ENCODE measurements at regions not wholly inside any gene's neighbourhood (a gene's known extent, or its start where the extent isn't known, plus 50 kb on each side); places are given as distances from the start of the nearest gene placed in this dataset.
"Not testable (repeated sequence)": the region's sequence is repeated elsewhere in the genome, so short reads cannot be mapped to it uniquely, and the experiment has no call there.

DNA sequence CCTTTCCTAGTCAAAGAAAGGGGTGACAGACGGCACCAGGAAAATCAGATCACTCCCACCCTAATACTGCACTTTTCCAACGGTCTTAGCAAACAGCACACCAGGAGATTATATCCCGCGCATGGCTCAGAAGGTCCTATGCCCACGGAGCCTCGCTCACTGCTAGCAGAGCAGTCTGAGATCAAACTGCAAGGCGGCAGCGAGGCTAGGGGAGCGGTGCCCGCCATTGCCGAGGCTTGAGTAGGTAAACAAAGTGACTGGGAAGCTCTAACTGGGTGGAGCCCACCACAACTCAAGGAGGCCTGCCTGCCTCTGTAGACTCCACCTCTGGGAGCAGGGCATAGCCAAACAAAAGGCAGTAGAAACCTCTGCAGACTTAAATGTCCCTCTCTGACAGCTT is 233.9 kb downstream of the DPY19L2 start:
- H3K27me3 Mint-ChIP-seq; H3K36me3 Mint-ChIP-seq; H3K27ac Mint-ChIP-seq; CTCF ChIA-PET; H3K4me3 Mint-ChIP-seq; H3K9me3 Mint-ChIP-seq (ENCODE audit: low read depth); DNase-seq; H3K4me1 Mint-ChIP-seq; ATAC-seq: not testable (repeated sequence)

DNA sequence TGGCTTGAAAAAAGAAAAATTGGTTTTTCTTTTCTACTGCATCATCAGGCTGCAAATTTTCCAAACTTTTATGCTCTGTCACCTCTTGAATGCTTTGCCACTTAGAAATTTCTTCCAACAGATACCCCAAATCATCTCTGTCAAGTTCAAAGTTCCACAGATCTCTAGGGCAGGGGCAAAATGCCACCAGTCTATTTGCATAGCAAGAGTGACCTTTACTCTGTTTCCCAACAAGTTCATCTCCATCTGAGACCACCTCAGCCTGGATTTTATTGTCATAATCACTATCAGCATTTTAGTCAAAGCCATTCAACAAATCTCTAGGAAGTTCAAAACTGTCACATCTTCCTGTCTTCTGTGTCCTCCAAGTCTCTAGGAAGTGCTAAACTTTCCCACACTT is 240.3 kb downstream of the DPY19L2 start:
- H3K9me3 Mint-ChIP-seq (ENCODE audit: low read depth); H3K36me3 Mint-ChIP-seq; H3K27ac Mint-ChIP-seq; H3K4me1 Mint-ChIP-seq; H3K4me3 Mint-ChIP-seq; DNase-seq; ATAC-seq; CTCF ChIA-PET; H3K27me3 Mint-ChIP-seq: not testable (repeated sequence)

DNA sequence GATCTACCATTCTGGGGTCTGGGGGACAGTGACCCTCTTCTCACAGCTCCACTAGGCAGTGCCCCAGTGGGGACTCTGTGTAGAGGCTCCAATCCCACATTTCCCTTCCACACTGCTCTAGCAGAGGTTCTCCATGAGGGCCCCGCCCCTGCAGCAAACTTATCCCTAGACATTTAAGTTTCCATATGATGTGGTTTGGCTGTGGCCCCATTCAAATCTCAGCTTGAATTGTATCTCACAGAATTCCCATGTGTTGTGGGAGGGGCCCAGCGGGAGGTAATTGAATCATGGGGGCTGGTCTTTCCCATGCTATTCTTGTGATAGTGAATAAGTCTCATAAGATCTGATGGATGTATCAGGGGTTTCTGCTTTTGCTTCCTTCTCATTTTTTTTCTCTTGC is 241.3 kb downstream of the DPY19L2 start:
- CTCF ChIA-PET; H3K27ac Mint-ChIP-seq; H3K27me3 Mint-ChIP-seq; ATAC-seq; H3K4me1 Mint-ChIP-seq; H3K9me3 Mint-ChIP-seq (ENCODE audit: low read depth); H3K4me3 Mint-ChIP-seq; H3K36me3 Mint-ChIP-seq; DNase-seq: not testable (repeated sequence)

DNA sequence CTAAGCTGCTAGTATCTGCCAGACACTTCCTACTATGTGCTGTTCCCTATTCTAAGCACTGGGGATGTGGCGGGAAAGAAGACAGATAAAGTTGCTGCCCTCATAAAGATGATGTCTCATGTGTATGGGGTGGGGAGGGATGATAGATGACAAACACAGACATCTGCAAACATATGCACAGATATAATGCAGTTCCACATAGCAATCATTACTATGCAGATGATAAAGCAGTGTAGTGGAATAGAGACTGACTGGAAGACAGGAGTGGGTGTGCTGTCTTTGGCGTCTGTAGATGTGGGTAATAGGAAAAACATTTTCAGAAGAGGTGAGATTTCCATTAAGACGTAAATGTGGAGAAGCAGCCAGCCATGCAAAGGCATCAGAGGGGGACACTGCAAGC is 243.6 kb downstream of the DPY19L2 start:
- no peak for DNase-seq
- CTCF ChIA-PET: no interaction called here
- Mint-ChIP-seq H3K27ac (no peak overlapping the region), H3K9me3 (ENCODE audit: low read depth) (no peaks in the 10 kb centered on the region), H3K36me3 (no peaks in the 10 kb centered on the region), H3K4me3 (no peak overlapping the region), H3K27me3 (peaks cover 11% of the 10 kb centered on the region), H3K4me1 (no peaks in the 10 kb centered on the region)
- no peak for ATAC-seq

DNA sequence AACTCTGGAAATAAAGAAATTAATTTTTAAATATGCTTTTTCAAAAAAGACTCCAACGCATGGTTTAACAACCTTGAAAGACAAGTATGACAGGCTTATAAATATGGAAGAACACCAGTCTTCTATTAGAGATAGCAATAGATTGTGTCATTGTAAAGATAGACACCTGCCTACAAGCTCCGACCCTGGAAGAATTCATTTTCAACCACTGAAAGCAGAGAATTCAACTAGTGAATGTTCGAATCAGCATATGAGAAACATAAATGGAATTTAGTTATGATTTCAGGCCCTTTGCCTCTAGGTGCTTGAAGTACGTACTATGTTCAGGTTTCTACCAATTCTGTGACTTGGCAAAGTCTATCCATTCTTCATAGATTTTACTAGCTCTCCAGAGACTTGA is 244.5 kb downstream of the DPY19L2 start:
- no peaks in the 10 kb centered on the region for H3K9me3 Mint-ChIP-seq (ENCODE audit: low read depth)
- DNase-seq (no peak), ATAC-seq (no peak)
- no peak overlapping the region for H3K27ac Mint-ChIP-seq
- CTCF ChIA-PET: no interaction called here
- no peaks in the 10 kb centered on the region for H3K36me3 Mint-ChIP-seq
- no peak overlapping the region for H3K4me3 Mint-ChIP-seq
- H3K27me3 Mint-ChIP-seq: peaks cover 11% of the 10 kb centered on the region
- H3K4me1 Mint-ChIP-seq: no peaks in the 10 kb centered on the region

DNA sequence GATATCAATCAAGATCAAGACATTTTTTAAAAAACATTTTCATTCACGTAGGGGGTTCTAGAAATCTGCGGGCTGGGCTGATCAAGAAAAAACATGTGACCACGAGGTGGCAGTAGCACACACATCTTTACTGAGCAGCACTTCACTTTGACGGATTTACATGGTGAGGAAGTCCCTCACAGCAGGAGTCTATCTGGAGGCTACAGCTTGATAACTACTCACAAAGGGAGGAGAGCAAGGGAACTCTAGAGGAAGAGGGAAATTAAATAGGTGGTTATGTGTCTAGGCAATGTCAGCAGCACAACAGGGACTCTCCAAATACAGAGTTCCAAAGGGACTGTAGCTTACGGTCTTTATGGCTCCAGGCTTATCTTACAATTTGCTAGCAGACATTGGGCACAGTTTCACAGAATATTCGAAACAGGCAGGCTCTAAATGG is 248.1 kb downstream of the DPY19L2 start:
- ATAC-seq (peak; percentile 53), DNase-seq (peak; percentile 58)
- Mint-ChIP-seq H3K9me3 (ENCODE audit: low read depth) (no peaks in the 10 kb centered on the region), H3K36me3 (no peaks in the 10 kb centered on the region), H3K27ac (no peak overlapping the region), H3K27me3 (peaks cover 15% of the 10 kb centered on the region), H3K4me1 (no peaks in the 10 kb centered on the region), H3K4me3 (no peak overlapping the region)
- CTCF ChIA-PET: interaction anchor here (0.5 to 1.6 kb wide), 2 partner anchors 382 to 1025 kb away, joined by 3 to 9 read pairs; no protein-coding TSS in a partner anchor

DNA sequence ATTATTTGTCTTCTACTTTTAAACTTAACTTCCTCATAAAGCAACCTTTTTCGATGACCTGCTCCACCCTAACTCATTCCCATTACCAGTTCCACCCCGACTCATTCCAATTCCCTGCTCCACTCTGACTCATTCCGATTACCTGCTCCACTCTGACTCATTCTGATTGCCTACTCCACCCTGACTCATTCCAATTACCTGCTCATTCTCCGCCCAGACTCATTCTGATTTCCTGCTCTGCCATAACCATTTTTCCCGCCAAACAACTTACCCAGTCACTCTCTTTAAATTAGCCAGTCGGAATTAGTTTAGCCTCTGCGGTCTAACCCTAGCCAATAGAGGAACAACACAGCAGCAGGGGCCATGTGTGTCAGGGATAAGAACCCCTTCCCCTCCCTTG is 249.1 kb downstream of the DPY19L2 start:
- peaks cover 4% of the 10 kb centered on the region for H3K9me3 Mint-ChIP-seq (ENCODE audit: low read depth)
- no peaks in the 10 kb centered on the region for H3K4me1 Mint-ChIP-seq
- no peak overlapping the region for H3K27ac Mint-ChIP-seq
- H3K4me3 Mint-ChIP-seq: no peak overlapping the region
- peaks cover 15% of the 10 kb centered on the region for H3K27me3 Mint-ChIP-seq
- CTCF ChIA-PET: interaction anchor here (0.7 kb wide), 1 partner anchor 383 kb away, joined by 3 read pairs; no protein-coding TSS in a partner anchor
- ATAC-seq (no peak), DNase-seq (no peak)
- no peaks in the 10 kb centered on the region for H3K36me3 Mint-ChIP-seq

DNA sequence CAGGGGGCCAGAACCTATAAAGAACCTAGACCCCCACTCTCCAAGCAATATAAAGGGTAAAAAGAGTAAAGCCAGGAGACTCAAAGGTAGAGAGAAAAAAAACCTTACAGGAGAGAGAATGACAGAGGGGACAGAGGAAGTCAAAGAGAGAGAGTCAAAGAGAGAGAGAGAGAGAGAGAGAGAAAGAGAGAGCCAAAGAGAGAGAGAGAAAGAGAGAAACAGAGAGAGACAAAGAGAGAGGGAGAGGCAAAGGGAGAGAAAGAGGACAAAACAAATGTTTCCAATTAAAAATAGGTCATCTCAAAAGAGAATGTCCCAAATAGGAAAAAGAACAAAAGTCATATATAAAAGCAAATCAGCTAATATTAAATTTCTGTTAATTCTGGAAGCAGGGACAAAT is 251.5 kb downstream of the DPY19L2 start:
- peaks cover 12% of the 10 kb centered on the region for H3K27me3 Mint-ChIP-seq
- peaks cover 4% of the 10 kb centered on the region for H3K9me3 Mint-ChIP-seq (ENCODE audit: low read depth)
- CTCF ChIA-PET: no interaction called here
- no peak overlapping the region for H3K4me3 Mint-ChIP-seq
- ATAC-seq (no peak), DNase-seq (no peak)
- no peak overlapping the region for H3K27ac Mint-ChIP-seq
- H3K36me3 Mint-ChIP-seq: no peaks in the 10 kb centered on the region
- no peaks in the 10 kb centered on the region for H3K4me1 Mint-ChIP-seq

DNA sequence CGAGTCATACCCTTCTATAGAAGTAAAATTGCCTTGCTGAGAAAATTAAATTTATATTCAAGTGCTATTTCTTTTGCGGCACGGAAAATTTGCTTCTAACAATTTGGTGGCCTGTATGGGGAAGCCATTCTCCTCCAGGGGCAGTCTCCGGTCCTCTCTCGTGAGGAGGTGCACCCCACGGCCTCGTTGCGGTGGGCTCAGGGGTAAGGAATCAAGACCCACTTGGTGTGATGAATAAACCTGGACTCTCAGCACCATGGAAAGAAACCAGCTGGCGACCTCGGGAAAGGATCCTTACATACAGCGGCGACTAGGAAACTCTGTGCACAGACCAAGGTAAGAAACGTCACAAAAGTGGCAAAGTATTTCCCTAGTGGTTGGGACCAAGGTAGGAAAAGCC is 252.9 kb downstream of the DPY19L2 start:
- peaks cover 4% of the 10 kb centered on the region for H3K9me3 Mint-ChIP-seq (ENCODE audit: low read depth)
- H3K4me3 Mint-ChIP-seq: no peak overlapping the region
- no peaks in the 10 kb centered on the region for H3K4me1 Mint-ChIP-seq
- DNase-seq (no peak), ATAC-seq (no peak)
- H3K36me3 Mint-ChIP-seq: no peaks in the 10 kb centered on the region
- H3K27ac Mint-ChIP-seq: no peak overlapping the region
- CTCF ChIA-PET: no interaction called here
- H3K27me3 Mint-ChIP-seq: peaks cover 8% of the 10 kb centered on the region

DNA sequence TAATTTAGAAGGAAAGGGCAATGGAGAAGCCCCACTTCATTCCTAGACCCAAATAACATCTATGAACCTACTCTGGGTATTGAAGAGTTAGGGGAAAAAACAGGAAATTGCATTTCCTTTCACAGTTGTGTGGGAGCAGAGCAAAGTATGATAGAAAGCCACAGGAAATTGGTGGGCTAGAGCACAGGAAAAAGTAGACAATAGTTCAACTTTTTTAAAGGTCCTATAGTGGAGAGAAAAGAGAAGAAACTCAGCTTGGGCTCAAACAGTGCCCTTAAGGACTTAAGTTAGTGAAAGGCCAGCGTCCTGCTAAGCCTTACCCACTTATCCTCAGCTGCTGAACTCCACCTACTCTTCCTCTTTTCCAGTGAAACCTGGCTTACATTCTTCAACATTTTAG is 258.1 kb downstream of the DPY19L2 start:
- Mint-ChIP-seq H3K4me3 (no peak overlapping the region), H3K9me3 (ENCODE audit: low read depth) (peaks cover 4% of the 10 kb centered on the region), H3K27me3 (peaks cover 3% of the 10 kb centered on the region), H3K36me3 (no peaks in the 10 kb centered on the region), H3K4me1 (no peaks in the 10 kb centered on the region), H3K27ac (no peak overlapping the region)
- CTCF ChIA-PET: no interaction called here
- no peak for ATAC-seq
- no peak for DNase-seq

DNA sequence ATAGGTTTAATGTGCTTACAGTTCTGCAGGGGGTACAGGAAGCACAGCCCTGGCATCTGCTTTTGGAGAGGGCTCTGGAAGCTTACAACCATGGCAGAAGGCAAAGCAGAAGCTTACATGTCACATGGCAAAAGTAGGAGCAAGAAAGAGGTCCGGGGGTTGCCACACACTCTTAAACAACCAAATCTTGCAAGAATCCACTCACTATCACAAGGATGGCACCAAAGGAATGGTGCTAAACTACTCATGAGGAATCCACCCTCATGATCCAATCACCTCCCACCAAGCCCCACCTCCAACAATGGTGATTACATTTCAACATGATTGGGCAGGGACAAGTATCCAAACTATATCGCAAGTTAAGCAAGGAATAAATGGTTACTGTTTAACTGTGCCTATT is 255.8 kb upstream of the AVPR1A start:
- no peaks in the 10 kb centered on the region for H3K4me1 Mint-ChIP-seq
- H3K9me3 Mint-ChIP-seq (ENCODE audit: low read depth): no peaks in the 10 kb centered on the region
- ATAC-seq: no peak
- H3K36me3 Mint-ChIP-seq: no peaks in the 10 kb centered on the region
- H3K27ac Mint-ChIP-seq: no peak overlapping the region
- H3K27me3 Mint-ChIP-seq: no peaks in the 10 kb centered on the region
- DNase-seq: no peak
- no peak overlapping the region for H3K4me3 Mint-ChIP-seq
- CTCF ChIA-PET: no interaction called here

DNA sequence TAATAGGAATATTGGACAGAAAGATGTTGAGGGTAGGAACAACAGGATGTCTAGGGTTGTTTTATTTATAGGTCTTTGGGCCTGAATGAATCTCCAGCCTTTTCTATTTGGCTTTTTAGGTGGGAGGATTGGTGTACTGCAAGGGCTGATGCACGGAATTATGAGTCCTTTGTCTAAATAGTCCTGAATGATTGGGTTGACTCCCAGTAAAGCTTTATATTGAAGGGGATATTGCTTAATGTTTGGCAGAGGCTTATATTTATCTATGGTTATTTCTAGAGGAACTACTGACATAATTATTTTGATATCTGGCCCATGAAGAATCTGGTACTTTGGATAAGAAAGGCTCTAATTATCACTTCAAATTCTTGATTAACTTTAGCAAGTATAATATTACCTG is 253.6 kb upstream of the AVPR1A start:
- H3K4me1 Mint-ChIP-seq: no peaks in the 10 kb centered on the region
- ATAC-seq: no peak
- no peak overlapping the region for H3K4me3 Mint-ChIP-seq
- H3K9me3 Mint-ChIP-seq (ENCODE audit: low read depth): no peaks in the 10 kb centered on the region
- H3K36me3 Mint-ChIP-seq: no peaks in the 10 kb centered on the region
- H3K27me3 Mint-ChIP-seq: no peaks in the 10 kb centered on the region
- H3K27ac Mint-ChIP-seq: no peak overlapping the region
- CTCF ChIA-PET: no interaction called here
- no peak for DNase-seq

DNA sequence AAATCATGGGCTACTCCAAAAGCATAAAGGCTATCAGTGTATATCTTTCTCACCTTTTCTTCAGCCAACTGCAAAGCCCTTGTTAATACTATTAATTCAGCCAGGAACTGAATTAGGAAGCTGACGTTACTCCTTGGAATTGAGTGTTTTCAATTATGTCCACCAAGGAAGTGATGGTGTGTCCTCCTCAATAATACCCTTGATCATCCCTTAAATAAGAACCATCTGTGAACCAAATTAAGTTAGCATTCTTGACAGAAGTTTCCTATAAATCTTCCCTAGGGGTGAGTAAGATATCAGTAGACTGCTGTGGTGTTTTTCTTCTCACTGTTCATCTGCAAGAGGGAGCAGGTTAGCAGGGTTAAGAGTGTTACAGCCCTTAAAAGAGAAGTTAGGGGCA is 252.3 kb upstream of the AVPR1A start:
- CTCF ChIA-PET: no interaction called here
- ATAC-seq (no peak), DNase-seq (no peak)
- Mint-ChIP-seq H3K36me3 (no peaks in the 10 kb centered on the region), H3K4me1 (no peaks in the 10 kb centered on the region), H3K9me3 (ENCODE audit: low read depth) (no peaks in the 10 kb centered on the region), H3K27me3 (no peaks in the 10 kb centered on the region), H3K27ac (no peak overlapping the region), H3K4me3 (no peak overlapping the region)

DNA sequence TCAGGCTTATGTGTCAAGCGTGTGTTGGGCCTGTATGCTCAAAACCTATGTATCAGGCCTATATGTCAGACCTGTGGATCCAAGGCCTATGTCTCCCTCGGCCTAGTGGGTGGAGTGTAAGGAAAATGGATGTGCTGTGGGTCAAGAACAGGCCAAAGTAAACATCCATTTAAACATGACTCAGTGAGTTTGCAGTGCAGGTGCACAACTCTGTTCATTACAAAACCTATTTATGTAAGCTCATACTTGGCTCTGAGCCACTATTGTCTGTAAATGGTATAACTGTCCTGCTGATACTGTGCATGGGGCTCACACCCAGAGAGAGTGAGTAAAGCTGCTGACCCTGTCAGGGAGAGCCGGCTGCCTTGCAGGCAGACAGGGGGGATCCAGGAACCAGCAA is 249.7 kb upstream of the AVPR1A start:
- H3K27ac Mint-ChIP-seq: no peak overlapping the region
- no peaks in the 10 kb centered on the region for H3K36me3 Mint-ChIP-seq
- no peak overlapping the region for H3K4me3 Mint-ChIP-seq
- CTCF ChIA-PET: no interaction called here
- no peak for DNase-seq
- ATAC-seq: no peak
- no peaks in the 10 kb centered on the region for H3K9me3 Mint-ChIP-seq (ENCODE audit: low read depth)
- no peaks in the 10 kb centered on the region for H3K4me1 Mint-ChIP-seq
- H3K27me3 Mint-ChIP-seq: no peaks in the 10 kb centered on the region

DNA sequence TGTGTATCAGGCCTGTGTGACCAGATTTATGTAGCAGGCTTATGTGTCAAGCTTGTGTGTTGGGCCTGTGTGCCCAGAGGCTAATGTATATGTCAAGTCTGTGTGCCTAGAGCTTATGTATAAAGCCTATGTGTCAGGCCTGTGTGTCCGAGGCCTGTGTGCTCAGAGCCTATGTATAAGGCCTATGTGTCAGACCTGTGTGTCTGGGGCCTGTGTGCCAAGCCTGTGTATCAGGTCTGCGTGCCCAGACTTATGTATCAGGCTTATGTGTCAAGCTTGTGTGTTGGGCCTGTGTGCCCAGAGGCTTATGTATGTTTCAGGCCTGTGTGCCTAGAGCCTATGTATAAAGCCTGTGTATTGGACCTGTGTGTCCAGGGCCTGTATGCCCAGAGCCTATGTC is 249.3 kb upstream of the AVPR1A start:
- DNase-seq (no peak), ATAC-seq (no peak)
- CTCF ChIA-PET: no interaction called here
- H3K27ac Mint-ChIP-seq: no peak overlapping the region
- H3K4me3 Mint-ChIP-seq: no peak overlapping the region
- H3K4me1 Mint-ChIP-seq: no peaks in the 10 kb centered on the region
- H3K27me3 Mint-ChIP-seq: no peaks in the 10 kb centered on the region
- no peaks in the 10 kb centered on the region for H3K9me3 Mint-ChIP-seq (ENCODE audit: low read depth)
- H3K36me3 Mint-ChIP-seq: no peaks in the 10 kb centered on the region
